ENCODE measurements at regions not wholly inside any gene's neighbourhood (a gene's known extent, or its start where the extent isn't known, plus 50 kb on each side); places are given as distances from the start of the nearest gene placed in this dataset.

DNA sequence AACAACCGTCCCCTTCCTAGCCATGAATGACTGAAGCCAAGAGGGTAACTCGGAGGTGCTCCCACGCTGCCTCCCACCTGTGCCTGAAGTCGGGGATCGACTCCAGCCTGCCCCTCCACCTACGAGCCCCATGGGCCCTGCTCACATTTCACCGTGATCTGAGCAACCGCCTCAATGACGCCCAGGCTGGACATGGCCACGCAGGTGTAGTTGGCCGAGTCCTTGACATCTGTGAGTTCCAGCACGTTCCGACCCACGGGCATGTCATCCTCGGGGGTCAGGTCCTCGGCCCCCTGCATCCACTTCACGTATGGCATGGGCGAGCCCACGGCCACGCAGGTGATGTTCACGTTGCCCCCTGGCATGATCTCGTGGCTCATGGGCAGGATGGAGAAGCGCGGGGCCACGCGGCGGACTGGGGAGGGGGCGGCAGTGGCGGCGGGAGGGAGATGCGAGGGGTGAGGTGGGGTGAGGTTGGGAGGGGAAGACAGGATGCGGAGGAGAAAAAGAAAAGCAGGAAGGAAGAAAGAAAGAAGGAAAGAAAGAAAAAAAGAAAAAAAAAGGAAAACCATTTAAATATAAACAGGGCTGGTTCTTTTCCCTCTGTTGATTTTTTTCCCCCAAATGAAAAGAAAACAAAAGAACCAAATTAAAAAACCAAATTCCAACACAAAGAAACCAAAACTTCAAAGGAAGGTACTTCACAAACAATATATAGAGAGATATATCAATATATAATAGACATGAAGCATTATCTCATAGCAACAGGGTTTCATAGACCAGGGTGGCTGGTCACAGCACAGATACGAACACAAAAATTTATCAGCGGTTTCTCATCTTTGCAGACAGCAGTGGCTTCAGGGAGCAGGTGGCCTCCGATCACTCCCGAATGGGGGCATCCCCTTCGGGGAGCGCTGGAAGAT, 94.7 kb downstream of the PTPRS start:
- H2AFZ ChIP-seq (ENCODE audit: low read depth, low read length), result no peak overlapping the region
- no peaks in the 10 kb centered on the region for H3K9me3 ChIP-seq (ENCODE audit: low read length)
- no peaks in the 10 kb centered on the region for H3K79me2 ChIP-seq (replicated peaks; ENCODE audit: insufficient read depth, low read length)
- H3K9me2 ChIP-seq (ENCODE audit: insufficient read depth, low read length), result no peaks in the 10 kb centered on the region
- no peaks in the 10 kb centered on the region for H3K27me3 ChIP-seq (ENCODE audit: insufficient read depth, low read depth, low read length)
- H3K27ac ChIP-seq (ENCODE audit: low read length), result no peak overlapping the region
- TF ChIP-seq, protein P1, sequence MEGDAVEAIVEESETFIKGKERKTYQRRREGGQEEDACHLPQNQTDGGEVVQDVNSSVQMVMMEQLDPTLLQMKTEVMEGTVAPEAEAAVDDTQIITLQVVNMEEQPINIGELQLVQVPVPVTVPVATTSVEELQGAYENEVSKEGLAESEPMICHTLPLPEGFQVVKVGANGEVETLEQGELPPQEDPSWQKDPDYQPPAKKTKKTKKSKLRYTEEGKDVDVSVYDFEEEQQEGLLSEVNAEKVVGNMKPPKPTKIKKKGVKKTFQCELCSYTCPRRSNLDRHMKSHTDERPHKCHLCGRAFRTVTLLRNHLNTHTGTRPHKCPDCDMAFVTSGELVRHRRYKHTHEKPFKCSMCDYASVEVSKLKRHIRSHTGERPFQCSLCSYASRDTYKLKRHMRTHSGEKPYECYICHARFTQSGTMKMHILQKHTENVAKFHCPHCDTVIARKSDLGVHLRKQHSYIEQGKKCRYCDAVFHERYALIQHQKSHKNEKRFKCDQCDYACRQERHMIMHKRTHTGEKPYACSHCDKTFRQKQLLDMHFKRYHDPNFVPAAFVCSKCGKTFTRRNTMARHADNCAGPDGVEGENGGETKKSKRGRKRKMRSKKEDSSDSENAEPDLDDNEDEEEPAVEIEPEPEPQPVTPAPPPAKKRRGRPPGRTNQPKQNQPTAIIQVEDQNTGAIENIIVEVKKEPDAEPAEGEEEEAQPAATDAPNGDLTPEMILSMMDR (IDR thresholded peaks at IDR 0.05; ENCODE audit: poor library complexity, severe bottlenecking), result no peak
- TF ChIP-seq RAD21 (conservative IDR thresholded peaks at IDR 0.05) (no peak), TAF1 (IDR thresholded peaks at IDR 0.05; ENCODE audit: low read depth) (no peak), EZH2 (IDR thresholded peaks at IDR 0.05; ENCODE audit: borderline replicate concordance, insufficient read depth, low read length, poor library complexity, severe bottlenecking) (no peak), SMC3 (conservative IDR thresholded peaks at IDR 0.05; ENCODE audit: poor library complexity) (no peak), MXI1 (conservative IDR thresholded peaks at IDR 0.05; ENCODE audit: poor library complexity, severe bottlenecking) (no peak), EP300 (conservative IDR thresholded peaks at IDR 0.05; ENCODE audit: poor library complexity, severe bottlenecking) (no peak), POLR2AphosphoS5 (IDR thresholded peaks at IDR 0.05) (no peak)
- TF ChIP-seq, protein P2, sequence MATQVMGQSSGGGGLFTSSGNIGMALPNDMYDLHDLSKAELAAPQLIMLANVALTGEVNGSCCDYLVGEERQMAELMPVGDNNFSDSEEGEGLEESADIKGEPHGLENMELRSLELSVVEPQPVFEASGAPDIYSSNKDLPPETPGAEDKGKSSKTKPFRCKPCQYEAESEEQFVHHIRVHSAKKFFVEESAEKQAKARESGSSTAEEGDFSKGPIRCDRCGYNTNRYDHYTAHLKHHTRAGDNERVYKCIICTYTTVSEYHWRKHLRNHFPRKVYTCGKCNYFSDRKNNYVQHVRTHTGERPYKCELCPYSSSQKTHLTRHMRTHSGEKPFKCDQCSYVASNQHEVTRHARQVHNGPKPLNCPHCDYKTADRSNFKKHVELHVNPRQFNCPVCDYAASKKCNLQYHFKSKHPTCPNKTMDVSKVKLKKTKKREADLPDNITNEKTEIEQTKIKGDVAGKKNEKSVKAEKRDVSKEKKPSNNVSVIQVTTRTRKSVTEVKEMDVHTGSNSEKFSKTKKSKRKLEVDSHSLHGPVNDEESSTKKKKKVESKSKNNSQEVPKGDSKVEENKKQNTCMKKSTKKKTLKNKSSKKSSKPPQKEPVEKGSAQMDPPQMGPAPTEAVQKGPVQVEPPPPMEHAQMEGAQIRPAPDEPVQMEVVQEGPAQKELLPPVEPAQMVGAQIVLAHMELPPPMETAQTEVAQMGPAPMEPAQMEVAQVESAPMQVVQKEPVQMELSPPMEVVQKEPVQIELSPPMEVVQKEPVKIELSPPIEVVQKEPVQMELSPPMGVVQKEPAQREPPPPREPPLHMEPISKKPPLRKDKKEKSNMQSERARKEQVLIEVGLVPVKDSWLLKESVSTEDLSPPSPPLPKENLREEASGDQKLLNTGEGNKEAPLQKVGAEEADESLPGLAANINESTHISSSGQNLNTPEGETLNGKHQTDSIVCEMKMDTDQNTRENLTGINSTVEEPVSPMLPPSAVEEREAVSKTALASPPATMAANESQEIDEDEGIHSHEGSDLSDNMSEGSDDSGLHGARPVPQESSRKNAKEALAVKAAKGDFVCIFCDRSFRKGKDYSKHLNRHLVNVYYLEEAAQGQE (IDR thresholded peaks at IDR 0.05; ENCODE audit: borderline replicate concordance), result no peak
- H3K36me3 ChIP-seq (ENCODE audit: insufficient read depth, low read length), result peaks cover 8% of the 10 kb centered on the region
- no peaks in the 10 kb centered on the region for H3F3A ChIP-seq (ENCODE audit: insufficient read depth, low read length, poor library complexity, severe bottlenecking)
- H3K4me3 ChIP-seq (ENCODE audit: low read length), result no peak overlapping the region
- no peak overlapping the region for H3K9ac ChIP-seq (ENCODE audit: low read length)
- H4K20me1 ChIP-seq (ENCODE audit: insufficient read depth), result no peaks in the 10 kb centered on the region
- H3K4me2 ChIP-seq (ENCODE audit: low read length), result no peak overlapping the region

DNA sequence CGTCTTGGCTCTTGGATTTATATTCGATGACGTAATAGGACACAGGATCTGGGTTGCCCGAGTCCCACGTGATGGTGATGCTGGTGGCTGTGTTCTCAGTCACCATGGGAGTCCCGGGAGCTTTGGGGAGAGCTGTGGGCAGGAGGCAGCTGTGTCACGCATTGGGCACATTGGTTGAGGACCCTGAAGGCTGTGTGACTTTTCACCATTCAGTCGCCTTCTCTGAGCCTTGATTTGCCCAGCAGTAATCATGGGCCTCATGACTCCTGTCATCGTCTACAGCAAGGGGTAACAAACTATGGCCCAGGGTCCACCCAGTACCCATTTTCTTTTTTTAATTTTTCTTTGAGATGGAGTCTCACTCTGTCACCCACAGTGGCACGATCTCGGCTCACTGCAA, 96.3 kb downstream of the PTPRS start:
- Histone ChIP-seq H3K36me3 (ENCODE audit: insufficient read depth, low read length) (peaks cover 8% of the 10 kb centered on the region), H2AFZ (ENCODE audit: low read depth, low read length) (no peak overlapping the region), H3K9me3 (ENCODE audit: low read length) (no peaks in the 10 kb centered on the region), H4K20me1 (ENCODE audit: insufficient read depth) (no peaks in the 10 kb centered on the region), H3K9ac (ENCODE audit: low read length) (no peak overlapping the region), H3K27ac (ENCODE audit: low read length) (no peak overlapping the region), H3K79me2 (replicated peaks; ENCODE audit: insufficient read depth, low read length) (no peaks in the 10 kb centered on the region), H3K4me2 (ENCODE audit: low read length) (no peak overlapping the region), H3F3A (ENCODE audit: insufficient read depth, low read length, poor library complexity, severe bottlenecking) (no peaks in the 10 kb centered on the region), H3K9me2 (ENCODE audit: insufficient read depth, low read length) (no peaks in the 10 kb centered on the region), H3K27me3 (ENCODE audit: insufficient read depth, low read depth, low read length) (no peaks in the 10 kb centered on the region), H3K4me3 (ENCODE audit: low read length) (no peak overlapping the region)
- TF ChIP-seq POLR2AphosphoS5 (IDR thresholded peaks at IDR 0.05) (no peak), EP300 (conservative IDR thresholded peaks at IDR 0.05; ENCODE audit: poor library complexity, severe bottlenecking) (no peak), SMC3 (conservative IDR thresholded peaks at IDR 0.05; ENCODE audit: poor library complexity) (no peak), EZH2 (IDR thresholded peaks at IDR 0.05; ENCODE audit: borderline replicate concordance, insufficient read depth, low read length, poor library complexity, severe bottlenecking) (no peak), MXI1 (conservative IDR thresholded peaks at IDR 0.05; ENCODE audit: poor library complexity, severe bottlenecking) (no peak), RAD21 (conservative IDR thresholded peaks at IDR 0.05) (no peak)
- TF ChIP-seq, protein P1 (IDR thresholded peaks at IDR 0.05; ENCODE audit: poor library complexity, severe bottlenecking), result no peak
- TF ChIP-seq, protein P2 (IDR thresholded peaks at IDR 0.05; ENCODE audit: borderline replicate concordance), result no peak
